Hepatocyte (in vitro differentiated cells): ENCODE measurements at regions not wholly inside any gene's neighbourhood (a gene's known extent, or its start where the extent isn't known, plus 50 kb on each side); places are given as distances from the start of the nearest gene placed in this dataset.

Experiments used
- EZH2 ChIP-seq: fragments of 200-600 bp; sonication (generic); IDR thresholded peaks from 2 replicates; pipeline ENCODE4 v1.6.1; 2016; ENCODE audit warnings: antibody characterized with exemption, mild to moderate bottlenecking, borderline replicate concordance
- EZH2phosphoT487 ChIP-seq: fragments of 200-600 bp; sonication (generic); IDR thresholded peaks from one replicate; pipeline ENCODE4 v1.6.1; 2018; ENCODE audit warnings: antibody characterized with exemption, mild to moderate bottlenecking, low read depth, moderate library complexity; ENCODE audit not compliant: unreplicated experiment, severe bottlenecking

DNA sequence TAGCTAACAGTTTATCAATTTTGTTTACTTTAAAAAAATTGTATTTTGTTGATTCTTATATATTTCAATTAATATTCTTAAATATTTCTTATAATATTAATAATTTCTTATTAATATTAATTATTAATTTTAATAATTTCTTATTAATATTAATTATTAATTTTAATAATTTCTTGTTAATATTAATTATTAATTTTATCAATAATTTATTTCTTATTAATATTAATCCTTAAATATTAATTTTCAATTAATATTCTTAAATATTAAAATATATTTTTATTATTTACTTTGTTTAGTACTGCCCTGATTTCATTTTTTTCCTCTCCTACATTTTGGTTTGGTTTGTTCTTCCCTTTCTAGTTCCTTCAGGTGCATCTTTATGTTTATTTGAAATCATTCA is 1208.1 kb downstream of the LRFN5 start:
- no peak for TF ChIP-seq EZH2phosphoT487
- no peak for TF ChIP-seq EZH2
